ENCODE measurements at regions not wholly inside any gene's neighbourhood (a gene's known extent, or its start where the extent isn't known, plus 50 kb on each side); places are given as distances from the start of the nearest gene placed in this dataset.

- TF ChIP-seq CTCF (IDR thresholded peaks at IDR 0.05; ENCODE audit: low read depth, low read length): no peak
- peak; percentile 51 for DNase-seq (ENCODE audit: low read depth, low spot score)
- H3K4me3 ChIP-seq (ENCODE audit: low read depth, low read length): no peak overlapping the region
- in situ Hi-C loops (cut with HindIII; ENCODE audit: low sequenced_read_pairs): no loop called here
These were observed 650.8 kb upstream of the MIR17HG start for GRCh38 chr13:90696656-90697055.

GRCh38 chr13:90700340-90700739 lies 647.1 kb upstream of the MIR17HG start:
- TF ChIP-seq CTCF (IDR thresholded peaks at IDR 0.05; ENCODE audit: low read depth, low read length): no peak
- no peak for DNase-seq (ENCODE audit: low read depth, low spot score)
- in situ Hi-C loops (cut with HindIII; ENCODE audit: low sequenced_read_pairs): no loop called here
- no peak overlapping the region for H3K4me3 ChIP-seq (ENCODE audit: low read depth, low read length)

GRCh38 chr13:90701264-90701663 lies 646.2 kb upstream of the MIR17HG start:
- TF ChIP-seq CTCF (IDR thresholded peaks at IDR 0.05; ENCODE audit: low read depth, low read length): no peak
- H3K4me3 ChIP-seq (ENCODE audit: low read depth, low read length): no peak overlapping the region
- in situ Hi-C loops (cut with HindIII; ENCODE audit: low sequenced_read_pairs): no loop called here
- no peak for DNase-seq (ENCODE audit: low read depth, low spot score)

GRCh38 chr13:90702050-90702449 lies 645.4 kb upstream of the MIR17HG start:
- in situ Hi-C loops (cut with HindIII; ENCODE audit: low sequenced_read_pairs): no loop called here
- no peak for TF ChIP-seq CTCF (IDR thresholded peaks at IDR 0.05; ENCODE audit: low read depth, low read length)
- DNase-seq (ENCODE audit: low read depth, low spot score): no peak
- no peak overlapping the region for H3K4me3 ChIP-seq (ENCODE audit: low read depth, low read length)

GRCh38 chr13:90706631-90707030 lies 640.9 kb upstream of the MIR17HG start:
- TF ChIP-seq CTCF (IDR thresholded peaks at IDR 0.05; ENCODE audit: low read depth, low read length): no peak
- no peak overlapping the region for H3K4me3 ChIP-seq (ENCODE audit: low read depth, low read length)
- in situ Hi-C loops (cut with HindIII; ENCODE audit: low sequenced_read_pairs): no loop called here
- no peak for DNase-seq (ENCODE audit: low read depth, low spot score)

- no peak overlapping the region for H3K4me3 ChIP-seq (ENCODE audit: low read depth, low read length)
- in situ Hi-C loops (cut with HindIII; ENCODE audit: low sequenced_read_pairs): no loop called here
- DNase-seq (ENCODE audit: low read depth, low spot score): no peak
- no peak for TF ChIP-seq CTCF (IDR thresholded peaks at IDR 0.05; ENCODE audit: low read depth, low read length)
These were observed 639.4 kb upstream of the MIR17HG start for GRCh38 chr13:90708128-90708527.

GRCh38 chr13:90709319-90709718 lies 638.2 kb upstream of the MIR17HG start:
- DNase-seq (ENCODE audit: low read depth, low spot score): no peak
- no peak for TF ChIP-seq CTCF (IDR thresholded peaks at IDR 0.05; ENCODE audit: low read depth, low read length)
- in situ Hi-C loops (cut with HindIII; ENCODE audit: low sequenced_read_pairs): no loop called here
- H3K4me3 ChIP-seq (ENCODE audit: low read depth, low read length): no peak overlapping the region

Data from astrocyte of the spinal cord (primary cell).